ENCODE measurements at regions not wholly inside any gene's neighbourhood (a gene's known extent, or its start where the extent isn't known, plus 50 kb on each side); places are given as distances from the start of the nearest gene placed in this dataset.

DNA sequence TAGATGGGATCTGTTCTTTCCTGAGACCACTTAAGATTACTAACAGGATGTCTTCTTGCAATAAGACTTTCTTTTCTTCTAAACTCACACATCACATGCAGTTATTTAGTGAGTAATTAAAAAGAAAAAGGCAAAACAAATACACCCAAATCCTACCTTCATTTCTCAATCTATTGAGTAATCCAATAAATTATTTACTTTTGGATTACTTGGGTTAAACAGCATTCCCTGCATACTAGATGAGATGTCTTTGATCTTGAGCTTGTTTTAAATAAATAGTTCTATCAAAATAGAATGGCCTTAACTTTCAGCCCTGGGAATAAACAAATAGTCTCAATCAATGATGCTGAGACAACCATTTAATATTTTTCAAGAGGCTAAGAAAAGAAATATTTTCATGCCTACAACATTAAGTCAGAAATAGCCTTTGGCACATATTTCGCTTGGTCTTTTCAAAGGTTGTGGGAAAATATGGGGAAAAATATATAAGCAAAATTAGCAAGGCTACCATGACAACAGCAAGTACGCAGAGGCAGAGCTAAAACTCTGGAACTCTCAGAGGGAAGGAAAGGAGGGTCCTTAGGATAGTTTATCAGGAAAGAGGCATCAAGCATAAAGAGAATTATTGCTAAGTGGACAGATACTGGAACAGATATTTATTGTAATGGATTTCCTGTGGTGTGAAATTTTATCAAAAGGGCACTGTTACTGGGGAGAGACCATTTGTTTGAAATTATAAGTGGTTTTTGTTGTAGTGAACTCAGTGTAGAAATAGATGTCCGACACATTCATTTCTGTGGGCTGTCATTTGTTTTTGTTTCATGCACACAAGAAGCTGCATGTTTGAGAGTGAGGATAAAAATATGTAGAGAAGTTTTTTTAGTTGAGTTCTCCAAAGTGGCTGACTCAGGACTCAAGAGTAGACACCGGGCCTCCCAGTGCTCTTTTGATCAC, 70.2 kb upstream of the CDH6 start:
- no peaks in the 10 kb centered on the region for H4K20me1 ChIP-seq (replicated peaks; ENCODE audit: insufficient read depth)
- H3K4me3 ChIP-seq = no peak overlapping the region
- H3F3A ChIP-seq (replicated peaks; ENCODE audit: low read depth) = no peaks in the 10 kb centered on the region
- Mint-ChIP-seq H3K9me3 (peaks cover 9% of the 10 kb centered on the region), H3K4me3 (no peak overlapping the region), H3K27ac (no peak overlapping the region; the same call in 1 of the 2 replicates), H3K36me3 (ENCODE audit: low read depth) (no peaks in the 10 kb centered on the region), H3K27me3 (ENCODE audit: insufficient read depth, low read depth, poor library complexity) (no peaks in the 10 kb centered on the region), H3K4me1 (no peaks in the 10 kb centered on the region)
- H3K27me3 ChIP-seq (ENCODE audit: insufficient read depth) = no peaks in the 10 kb centered on the region
- no peak overlapping the region for H3K27ac ChIP-seq (ENCODE audit: low read depth)
- no peaks in the 10 kb centered on the region for H3K79me2 ChIP-seq (replicated peaks; ENCODE audit: insufficient read depth)
- DNase-seq (ENCODE audit: low spot score) = no peak
- peaks cover 8% of the 10 kb centered on the region for H3K9me2 ChIP-seq (ENCODE audit: insufficient read depth)
- H2AFZ ChIP-seq = no peak overlapping the region
- no peak overlapping the region for H3K4me2 ChIP-seq
- no peak for TF ChIP-seq CREB1 (CRISPR knock-in tag; IDR thresholded peaks at IDR 0.05; ENCODE audit: low read depth)
- TF ChIP-seq NANOG (IDR thresholded peaks at IDR 0.05; ENCODE audit: borderline replicate concordance) = no peak
- no peak for TF ChIP-seq JUNB (IDR thresholded peaks at IDR 0.05; ENCODE audit: unreplicated experiment)
- TF ChIP-seq EZH2 (IDR thresholded peaks at IDR 0.05; ENCODE audit: low read depth, unreplicated experiment) = no peak
- TF ChIP-seq, protein P1, sequence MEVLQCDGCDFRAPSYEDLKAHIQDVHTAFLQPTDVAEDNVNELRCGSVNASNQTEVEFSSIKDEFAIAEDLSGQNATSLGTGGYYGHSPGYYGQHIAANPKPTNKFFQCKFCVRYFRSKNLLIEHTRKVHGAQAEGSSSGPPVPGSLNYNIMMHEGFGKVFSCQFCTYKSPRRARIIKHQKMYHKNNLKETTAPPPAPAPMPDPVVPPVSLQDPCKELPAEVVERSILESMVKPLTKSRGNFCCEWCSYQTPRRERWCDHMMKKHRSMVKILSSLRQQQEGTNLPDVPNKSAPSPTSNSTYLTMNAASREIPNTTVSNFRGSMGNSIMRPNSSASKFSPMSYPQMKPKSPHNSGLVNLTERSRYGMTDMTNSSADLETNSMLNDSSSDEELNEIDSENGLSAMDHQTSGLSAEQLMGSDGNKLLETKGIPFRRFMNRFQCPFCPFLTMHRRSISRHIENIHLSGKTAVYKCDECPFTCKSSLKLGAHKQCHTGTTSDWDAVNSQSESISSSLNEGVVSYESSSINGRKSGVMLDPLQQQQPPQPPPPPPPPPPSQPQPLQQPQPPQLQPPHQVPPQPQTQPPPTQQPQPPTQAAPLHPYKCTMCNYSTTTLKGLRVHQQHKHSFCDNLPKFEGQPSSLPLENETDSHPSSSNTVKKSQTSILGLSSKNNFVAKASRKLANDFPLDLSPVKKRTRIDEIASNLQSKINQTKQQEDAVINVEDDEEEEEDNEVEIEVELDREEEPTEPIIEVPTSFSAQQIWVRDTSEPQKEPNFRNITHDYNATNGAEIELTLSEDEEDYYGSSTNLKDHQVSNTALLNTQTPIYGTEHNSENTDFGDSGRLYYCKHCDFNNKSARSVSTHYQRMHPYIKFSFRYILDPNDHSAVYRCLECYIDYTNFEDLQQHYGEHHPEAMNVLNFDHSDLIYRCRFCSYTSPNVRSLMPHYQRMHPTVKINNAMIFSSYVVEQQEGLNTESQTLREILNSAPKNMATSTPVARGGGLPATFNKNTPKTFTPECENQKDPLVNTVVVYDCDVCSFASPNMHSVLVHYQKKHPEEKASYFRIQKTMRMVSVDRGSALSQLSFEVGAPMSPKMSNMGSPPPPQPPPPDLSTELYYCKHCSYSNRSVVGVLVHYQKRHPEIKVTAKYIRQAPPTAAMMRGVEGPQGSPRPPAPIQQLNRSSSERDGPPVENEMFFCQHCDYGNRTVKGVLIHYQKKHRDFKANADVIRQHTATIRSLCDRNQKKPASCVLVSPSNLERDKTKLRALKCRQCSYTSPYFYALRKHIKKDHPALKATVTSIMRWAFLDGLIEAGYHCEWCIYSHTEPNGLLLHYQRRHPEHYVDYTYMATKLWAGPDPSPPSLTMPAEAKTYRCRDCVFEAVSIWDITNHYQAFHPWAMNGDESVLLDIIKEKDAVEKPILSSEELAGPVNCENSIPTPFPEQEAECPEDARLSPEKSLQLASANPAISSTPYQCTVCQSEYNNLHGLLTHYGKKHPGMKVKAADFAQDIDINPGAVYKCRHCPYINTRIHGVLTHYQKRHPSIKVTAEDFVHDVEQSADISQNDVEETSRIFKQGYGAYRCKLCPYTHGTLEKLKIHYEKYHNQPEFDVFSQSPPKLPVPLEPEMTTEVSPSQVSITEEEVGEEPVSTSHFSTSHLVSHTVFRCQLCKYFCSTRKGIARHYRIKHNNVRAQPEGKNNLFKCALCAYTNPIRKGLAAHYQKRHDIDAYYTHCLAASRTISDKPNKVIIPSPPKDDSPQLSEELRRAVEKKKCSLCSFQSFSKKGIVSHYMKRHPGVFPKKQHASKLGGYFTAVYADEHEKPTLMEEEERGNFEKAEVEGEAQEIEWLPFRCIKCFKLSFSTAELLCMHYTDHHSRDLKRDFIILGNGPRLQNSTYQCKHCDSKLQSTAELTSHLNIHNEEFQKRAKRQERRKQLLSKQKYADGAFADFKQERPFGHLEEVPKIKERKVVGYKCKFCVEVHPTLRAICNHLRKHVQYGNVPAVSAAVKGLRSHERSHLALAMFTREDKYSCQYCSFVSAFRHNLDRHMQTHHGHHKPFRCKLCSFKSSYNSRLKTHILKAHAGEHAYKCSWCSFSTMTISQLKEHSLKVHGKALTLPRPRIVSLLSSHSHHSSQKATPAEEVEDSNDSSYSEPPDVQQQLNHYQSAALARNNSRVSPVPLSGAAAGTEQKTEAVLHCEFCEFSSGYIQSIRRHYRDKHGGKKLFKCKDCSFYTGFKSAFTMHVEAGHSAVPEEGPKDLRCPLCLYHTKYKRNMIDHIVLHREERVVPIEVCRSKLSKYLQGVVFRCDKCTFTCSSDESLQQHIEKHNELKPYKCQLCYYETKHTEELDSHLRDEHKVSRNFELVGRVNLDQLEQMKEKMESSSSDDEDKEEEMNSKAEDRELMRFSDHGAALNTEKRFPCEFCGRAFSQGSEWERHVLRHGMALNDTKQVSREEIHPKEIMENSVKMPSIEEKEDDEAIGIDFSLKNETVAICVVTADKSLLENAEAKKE (CRISPR knock-in tag; IDR thresholded peaks at IDR 0.05) = no peak
- TF ChIP-seq, protein P2, sequence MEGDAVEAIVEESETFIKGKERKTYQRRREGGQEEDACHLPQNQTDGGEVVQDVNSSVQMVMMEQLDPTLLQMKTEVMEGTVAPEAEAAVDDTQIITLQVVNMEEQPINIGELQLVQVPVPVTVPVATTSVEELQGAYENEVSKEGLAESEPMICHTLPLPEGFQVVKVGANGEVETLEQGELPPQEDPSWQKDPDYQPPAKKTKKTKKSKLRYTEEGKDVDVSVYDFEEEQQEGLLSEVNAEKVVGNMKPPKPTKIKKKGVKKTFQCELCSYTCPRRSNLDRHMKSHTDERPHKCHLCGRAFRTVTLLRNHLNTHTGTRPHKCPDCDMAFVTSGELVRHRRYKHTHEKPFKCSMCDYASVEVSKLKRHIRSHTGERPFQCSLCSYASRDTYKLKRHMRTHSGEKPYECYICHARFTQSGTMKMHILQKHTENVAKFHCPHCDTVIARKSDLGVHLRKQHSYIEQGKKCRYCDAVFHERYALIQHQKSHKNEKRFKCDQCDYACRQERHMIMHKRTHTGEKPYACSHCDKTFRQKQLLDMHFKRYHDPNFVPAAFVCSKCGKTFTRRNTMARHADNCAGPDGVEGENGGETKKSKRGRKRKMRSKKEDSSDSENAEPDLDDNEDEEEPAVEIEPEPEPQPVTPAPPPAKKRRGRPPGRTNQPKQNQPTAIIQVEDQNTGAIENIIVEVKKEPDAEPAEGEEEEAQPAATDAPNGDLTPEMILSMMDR (conservative IDR thresholded peaks at IDR 0.05; ENCODE audit: low read depth in 2 of 2) = no peak
- TF ChIP-seq POLR2AphosphoS5 (IDR thresholded peaks at IDR 0.05; ENCODE audit: low read depth) = no peak
- no peak for TF ChIP-seq STAT1 (IDR thresholded peaks at IDR 0.05; ENCODE audit: unreplicated experiment)
- TF ChIP-seq, protein P3, sequence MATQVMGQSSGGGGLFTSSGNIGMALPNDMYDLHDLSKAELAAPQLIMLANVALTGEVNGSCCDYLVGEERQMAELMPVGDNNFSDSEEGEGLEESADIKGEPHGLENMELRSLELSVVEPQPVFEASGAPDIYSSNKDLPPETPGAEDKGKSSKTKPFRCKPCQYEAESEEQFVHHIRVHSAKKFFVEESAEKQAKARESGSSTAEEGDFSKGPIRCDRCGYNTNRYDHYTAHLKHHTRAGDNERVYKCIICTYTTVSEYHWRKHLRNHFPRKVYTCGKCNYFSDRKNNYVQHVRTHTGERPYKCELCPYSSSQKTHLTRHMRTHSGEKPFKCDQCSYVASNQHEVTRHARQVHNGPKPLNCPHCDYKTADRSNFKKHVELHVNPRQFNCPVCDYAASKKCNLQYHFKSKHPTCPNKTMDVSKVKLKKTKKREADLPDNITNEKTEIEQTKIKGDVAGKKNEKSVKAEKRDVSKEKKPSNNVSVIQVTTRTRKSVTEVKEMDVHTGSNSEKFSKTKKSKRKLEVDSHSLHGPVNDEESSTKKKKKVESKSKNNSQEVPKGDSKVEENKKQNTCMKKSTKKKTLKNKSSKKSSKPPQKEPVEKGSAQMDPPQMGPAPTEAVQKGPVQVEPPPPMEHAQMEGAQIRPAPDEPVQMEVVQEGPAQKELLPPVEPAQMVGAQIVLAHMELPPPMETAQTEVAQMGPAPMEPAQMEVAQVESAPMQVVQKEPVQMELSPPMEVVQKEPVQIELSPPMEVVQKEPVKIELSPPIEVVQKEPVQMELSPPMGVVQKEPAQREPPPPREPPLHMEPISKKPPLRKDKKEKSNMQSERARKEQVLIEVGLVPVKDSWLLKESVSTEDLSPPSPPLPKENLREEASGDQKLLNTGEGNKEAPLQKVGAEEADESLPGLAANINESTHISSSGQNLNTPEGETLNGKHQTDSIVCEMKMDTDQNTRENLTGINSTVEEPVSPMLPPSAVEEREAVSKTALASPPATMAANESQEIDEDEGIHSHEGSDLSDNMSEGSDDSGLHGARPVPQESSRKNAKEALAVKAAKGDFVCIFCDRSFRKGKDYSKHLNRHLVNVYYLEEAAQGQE (IDR thresholded peaks at IDR 0.05; ENCODE audit: unreplicated experiment) = no peak
- H3K36me3 ChIP-seq (ENCODE audit: insufficient read depth) = no peaks in the 10 kb centered on the region; the same call in 1 of the 2 replicates
- no peaks in the 10 kb centered on the region for H3K4me1 ChIP-seq (ENCODE audit: insufficient read depth)
- no peak for ATAC-seq

All from GM23338 (cell line).